ENCODE measurements at regions not wholly inside any gene's neighbourhood (a gene's known extent, or its start where the extent isn't known, plus 50 kb on each side); places are given as distances from the start of the nearest gene placed in this dataset.

DNA sequence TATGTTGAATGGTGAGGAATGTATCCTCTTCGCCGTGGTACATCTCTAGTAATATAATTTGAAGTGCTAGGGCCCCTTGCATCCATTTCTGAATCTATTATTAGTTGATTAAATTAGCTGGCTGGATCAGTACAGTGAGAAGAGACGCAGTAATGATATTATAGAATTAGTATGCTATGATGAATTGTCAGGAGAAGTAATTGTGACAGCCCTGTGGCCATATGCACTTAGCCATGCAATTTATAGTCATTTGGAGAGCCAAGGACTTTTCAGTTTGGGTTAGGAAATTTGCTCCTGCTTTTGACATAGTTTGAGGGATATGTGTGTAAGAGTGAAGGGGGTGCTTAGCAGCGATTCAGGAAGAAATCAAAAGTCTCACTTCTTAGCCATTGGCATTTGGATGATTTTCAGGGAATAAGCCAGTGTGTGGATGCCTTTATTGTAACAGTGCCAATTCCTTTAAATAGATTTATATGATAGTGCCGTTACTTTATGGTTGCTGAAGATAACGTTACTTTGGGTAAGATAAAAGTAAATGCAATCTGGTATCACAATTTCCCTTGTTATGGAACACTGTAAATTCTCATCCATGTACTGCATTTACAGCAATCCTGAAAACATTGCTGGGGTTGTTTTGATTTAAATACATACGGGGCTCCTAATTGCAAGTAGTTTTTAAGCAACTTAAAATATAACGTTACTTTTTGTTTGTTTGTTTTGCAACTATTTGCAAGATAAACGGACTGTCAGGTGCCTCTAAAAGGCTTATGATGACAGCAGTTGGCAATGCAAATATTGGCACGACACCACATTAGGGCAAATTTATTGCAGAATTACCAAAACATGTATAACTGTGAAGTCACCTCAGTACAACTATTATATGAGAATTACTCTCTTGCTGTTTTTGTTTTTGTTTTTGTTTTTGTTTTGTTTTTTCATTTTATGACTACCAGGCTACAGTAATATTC lies 875.4 kb upstream of the WWC1 start:
- Histone ChIP-seq H3K4me3 (ENCODE audit: control insufficient read depth in 2 of 3, extremely low read depth in 1 of 3, insufficient read depth in 2 of 3, low read depth in 1 of 3, low read length in 3 of 3) (no peak overlapping the region), H3K9me3 (ENCODE audit: control insufficient read depth, low read depth, low read length) (no peaks in the 10 kb centered on the region), H3K27ac (ENCODE audit: control insufficient read depth, insufficient read depth, low read length) (no peak overlapping the region), H3K4me1 (ENCODE audit: control insufficient read depth, extremely low read depth, insufficient read depth, low read length) (no peaks in the 10 kb centered on the region), H3K9me1 (ENCODE audit: control insufficient read depth, extremely low read depth, insufficient read depth, low read length) (no peaks in the 10 kb centered on the region), H3K9ac (ENCODE audit: control insufficient read depth, extremely low read depth, insufficient read depth, low read length) (no peak overlapping the region), H4K20me1 (ENCODE audit: control insufficient read depth, extremely low read depth, insufficient read depth, low read length) (no peaks in the 10 kb centered on the region), H3K27me3 (ENCODE audit: control insufficient read depth, extremely low read depth, insufficient read depth, low read length) (no peaks in the 10 kb centered on the region), H3K36me3 (ENCODE audit: control insufficient read depth in 2 of 2, extremely low read depth in 1 of 2, insufficient read depth in 2 of 2, low read length in 2 of 2) (no peaks in the 10 kb centered on the region), H2AFZ (ENCODE audit: control insufficient read depth, low read length) (no peak overlapping the region), H3K4me2 (ENCODE audit: control insufficient read depth, extremely low read depth, insufficient read depth, low read depth, low read length) (no peak overlapping the region), H3K79me2 (ENCODE audit: control insufficient read depth, insufficient read depth, low read length) (no peaks in the 10 kb centered on the region)
- no peak for FAIRE-seq
- no peak for DNase-seq (ENCODE audit: low read depth, low spot score)
- TF ChIP-seq, protein P1, sequence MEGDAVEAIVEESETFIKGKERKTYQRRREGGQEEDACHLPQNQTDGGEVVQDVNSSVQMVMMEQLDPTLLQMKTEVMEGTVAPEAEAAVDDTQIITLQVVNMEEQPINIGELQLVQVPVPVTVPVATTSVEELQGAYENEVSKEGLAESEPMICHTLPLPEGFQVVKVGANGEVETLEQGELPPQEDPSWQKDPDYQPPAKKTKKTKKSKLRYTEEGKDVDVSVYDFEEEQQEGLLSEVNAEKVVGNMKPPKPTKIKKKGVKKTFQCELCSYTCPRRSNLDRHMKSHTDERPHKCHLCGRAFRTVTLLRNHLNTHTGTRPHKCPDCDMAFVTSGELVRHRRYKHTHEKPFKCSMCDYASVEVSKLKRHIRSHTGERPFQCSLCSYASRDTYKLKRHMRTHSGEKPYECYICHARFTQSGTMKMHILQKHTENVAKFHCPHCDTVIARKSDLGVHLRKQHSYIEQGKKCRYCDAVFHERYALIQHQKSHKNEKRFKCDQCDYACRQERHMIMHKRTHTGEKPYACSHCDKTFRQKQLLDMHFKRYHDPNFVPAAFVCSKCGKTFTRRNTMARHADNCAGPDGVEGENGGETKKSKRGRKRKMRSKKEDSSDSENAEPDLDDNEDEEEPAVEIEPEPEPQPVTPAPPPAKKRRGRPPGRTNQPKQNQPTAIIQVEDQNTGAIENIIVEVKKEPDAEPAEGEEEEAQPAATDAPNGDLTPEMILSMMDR (optimal IDR thresholded peaks at IDR 0.05 in 1 of 3, IDR thresholded peaks at IDR 0.05 in 1 of 3, conservative IDR thresholded peaks at IDR 0.05 in 1 of 3; ENCODE audit: extremely low read depth in 1 of 3, insufficient read depth in 2 of 3, low read length in 3 of 3): no peak
- no peak for TF ChIP-seq EZH2 (IDR thresholded peaks at IDR 0.05; ENCODE audit: low read length)
- dilution Hi-C loops (cut with MboI; ENCODE audit: extremely low pct_ligation_motif_present, low sequenced_read_pairs): no loop called here

DNA sequence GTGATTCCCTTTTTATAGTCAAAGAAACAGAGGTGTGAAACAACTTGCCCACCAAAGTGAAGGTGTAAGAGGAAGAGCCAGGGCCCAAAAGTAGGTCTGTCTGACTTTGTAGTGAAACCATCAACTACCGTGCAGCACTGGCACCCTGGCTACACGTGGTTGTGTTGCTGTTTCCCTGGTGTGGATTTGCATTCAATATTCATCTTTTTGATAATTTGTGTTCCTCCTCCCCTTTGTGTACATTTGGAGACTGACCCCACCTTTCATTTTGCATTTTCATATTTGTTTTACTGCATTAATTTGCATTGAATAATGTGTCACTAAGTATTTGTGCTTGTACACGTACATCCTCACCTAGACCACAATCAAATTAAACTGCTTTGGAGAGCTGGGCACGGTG lies 873.8 kb upstream of the WWC1 start:
- H2AFZ ChIP-seq (ENCODE audit: control insufficient read depth, low read length): no peak overlapping the region
- H3K4me1 ChIP-seq (ENCODE audit: control insufficient read depth, extremely low read depth, insufficient read depth, low read length): no peaks in the 10 kb centered on the region
- FAIRE-seq (no peak), DNase-seq (ENCODE audit: low read depth, low spot score) (no peak)
- H3K27me3 ChIP-seq (ENCODE audit: control insufficient read depth, extremely low read depth, insufficient read depth, low read length): no peaks in the 10 kb centered on the region
- no peak for TF ChIP-seq EZH2 (IDR thresholded peaks at IDR 0.05; ENCODE audit: low read length)
- TF ChIP-seq, protein P1 (optimal IDR thresholded peaks at IDR 0.05 in 1 of 3, IDR thresholded peaks at IDR 0.05 in 1 of 3, conservative IDR thresholded peaks at IDR 0.05 in 1 of 3; ENCODE audit: extremely low read depth in 1 of 3, insufficient read depth in 2 of 3, low read length in 3 of 3): no peak
- H3K27ac ChIP-seq (ENCODE audit: control insufficient read depth, insufficient read depth, low read length): no peak overlapping the region
- dilution Hi-C loops (cut with MboI; ENCODE audit: extremely low pct_ligation_motif_present, low sequenced_read_pairs): no loop called here
- no peak overlapping the region for H3K9ac ChIP-seq (ENCODE audit: control insufficient read depth, extremely low read depth, insufficient read depth, low read length)
- H3K79me2 ChIP-seq (ENCODE audit: control insufficient read depth, insufficient read depth, low read length): no peaks in the 10 kb centered on the region
- H3K4me2 ChIP-seq (ENCODE audit: control insufficient read depth, extremely low read depth, insufficient read depth, low read depth, low read length): no peak overlapping the region
- H3K9me1 ChIP-seq (ENCODE audit: control insufficient read depth, extremely low read depth, insufficient read depth, low read length): no peaks in the 10 kb centered on the region
- H3K36me3 ChIP-seq (ENCODE audit: control insufficient read depth in 2 of 2, extremely low read depth in 1 of 2, insufficient read depth in 2 of 2, low read length in 2 of 2): no peaks in the 10 kb centered on the region
- no peak overlapping the region for H3K4me3 ChIP-seq (ENCODE audit: control insufficient read depth in 2 of 3, extremely low read depth in 1 of 3, insufficient read depth in 2 of 3, low read depth in 1 of 3, low read length in 3 of 3)
- no peaks in the 10 kb centered on the region for H3K9me3 ChIP-seq (ENCODE audit: control insufficient read depth, low read depth, low read length)
- no peaks in the 10 kb centered on the region for H4K20me1 ChIP-seq (ENCODE audit: control insufficient read depth, extremely low read depth, insufficient read depth, low read length)

All from keratinocyte (primary cell).